ENCODE measurements at regions not wholly inside any gene's neighbourhood (a gene's known extent, or its start where the extent isn't known, plus 50 kb on each side); places are given as distances from the start of the nearest gene placed in this dataset.

- DNase-seq: no peak
Measured at GRCh38 chr5:57831090-57831489, 348.5 kb upstream of the ACTBL2 start.

GRCh38 chr5:57828221-57828620 lies 345.6 kb upstream of the ACTBL2 start:
- no peak for DNase-seq

DNA sequence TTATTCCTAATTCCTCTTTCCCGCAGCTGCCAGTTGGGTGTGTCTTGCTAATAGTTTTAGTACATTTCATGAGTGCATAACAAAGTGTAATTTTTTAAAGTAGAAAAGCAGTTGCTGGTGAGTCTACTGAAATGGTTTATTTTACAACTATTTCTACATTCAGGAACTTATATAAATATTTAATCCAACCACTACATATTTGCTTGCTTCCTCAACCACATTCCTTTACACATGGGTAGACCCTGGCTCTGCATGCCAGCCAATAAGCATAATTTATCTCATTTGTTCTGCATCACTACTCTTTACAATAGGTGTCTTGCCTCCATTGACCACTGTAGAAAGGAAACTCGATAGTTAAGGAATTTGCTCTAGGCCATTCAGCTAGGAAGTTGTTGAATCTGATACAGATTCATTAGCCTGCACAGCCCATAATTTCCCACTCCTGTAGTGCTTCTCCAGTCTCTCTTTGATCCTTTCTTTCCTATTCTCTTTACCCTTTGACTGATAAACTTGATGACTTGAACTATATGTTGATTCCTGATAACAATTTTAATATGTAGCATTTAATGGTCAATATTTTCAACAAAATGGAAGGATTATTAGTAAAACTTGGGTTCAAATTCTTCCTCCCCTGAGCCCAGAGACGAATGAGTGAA lies 342.5 kb upstream of the ACTBL2 start:
- DNase-seq: peak; percentile 69

- no peak for DNase-seq
Measured at GRCh38 chr5:57824623-57825022, 342.0 kb upstream of the ACTBL2 start.

GRCh38 chr5:57824047-57824446 lies 341.4 kb upstream of the ACTBL2 start:
- DNase-seq: no peak

GRCh38 chr5:57822651-57823050 lies 340.0 kb upstream of the ACTBL2 start:
- DNase-seq: no peak

DNA sequence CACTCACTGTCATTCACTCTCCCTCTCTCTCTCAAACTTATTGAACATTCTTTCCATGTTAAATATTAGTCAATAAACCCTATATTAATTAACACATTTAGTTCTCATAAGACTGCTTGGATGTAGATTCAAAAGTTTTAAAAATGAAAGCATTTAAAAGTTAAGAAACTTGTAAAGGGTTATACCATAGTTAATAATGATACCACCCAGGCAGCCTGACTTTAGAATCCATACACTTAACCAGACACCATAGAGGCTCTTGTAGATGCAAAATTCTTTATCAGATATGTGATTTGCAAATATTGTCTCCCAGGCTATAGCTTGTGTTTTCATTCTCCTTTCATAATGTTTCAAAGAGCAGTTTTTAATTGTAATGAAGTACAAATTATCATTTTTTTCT lies 335.8 kb upstream of the ACTBL2 start:
- no peak for DNase-seq

DNA sequence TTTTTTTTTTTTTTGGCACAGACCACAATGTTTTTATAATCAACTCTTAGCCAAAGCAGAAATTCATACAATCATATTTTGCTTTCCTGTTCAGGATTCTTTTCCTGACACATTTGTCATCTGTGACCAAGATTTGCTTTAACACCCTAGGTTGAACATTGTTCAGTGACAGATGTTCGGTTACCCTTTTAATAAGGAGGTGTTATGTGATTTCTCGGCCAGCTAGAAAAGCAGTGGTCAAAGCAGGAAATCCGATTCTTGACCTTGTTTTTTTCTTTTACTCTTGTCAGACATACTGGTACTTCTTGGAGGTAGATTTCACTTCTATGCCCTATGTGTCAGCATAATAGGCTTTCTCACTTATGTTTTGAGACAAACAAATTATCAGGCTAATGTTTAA lies 335.3 kb upstream of the ACTBL2 start:
- no peak for DNase-seq

DNA sequence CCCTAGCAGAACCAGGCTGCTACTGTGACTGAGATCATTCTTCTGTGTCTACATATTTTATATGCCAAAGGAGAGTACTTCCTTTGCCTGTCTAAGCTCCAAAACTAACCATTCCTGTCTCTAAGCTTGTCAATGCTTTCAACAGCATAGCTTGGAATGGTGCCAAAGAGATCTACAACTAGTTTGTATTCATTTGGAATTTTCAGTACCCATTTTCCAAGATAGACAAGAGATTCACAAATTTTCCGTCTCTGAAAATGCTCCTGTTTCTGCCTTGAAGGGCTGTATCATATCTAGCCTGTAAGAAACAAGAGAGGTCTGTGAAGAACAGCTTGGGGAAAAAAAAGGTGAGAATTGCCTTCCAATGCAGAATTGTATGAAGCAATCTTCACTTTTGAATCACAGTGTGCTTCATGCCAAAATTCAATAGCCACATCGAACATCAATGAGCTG lies 334.4 kb upstream of the ACTBL2 start:
- DNase-seq: no peak

DNA sequence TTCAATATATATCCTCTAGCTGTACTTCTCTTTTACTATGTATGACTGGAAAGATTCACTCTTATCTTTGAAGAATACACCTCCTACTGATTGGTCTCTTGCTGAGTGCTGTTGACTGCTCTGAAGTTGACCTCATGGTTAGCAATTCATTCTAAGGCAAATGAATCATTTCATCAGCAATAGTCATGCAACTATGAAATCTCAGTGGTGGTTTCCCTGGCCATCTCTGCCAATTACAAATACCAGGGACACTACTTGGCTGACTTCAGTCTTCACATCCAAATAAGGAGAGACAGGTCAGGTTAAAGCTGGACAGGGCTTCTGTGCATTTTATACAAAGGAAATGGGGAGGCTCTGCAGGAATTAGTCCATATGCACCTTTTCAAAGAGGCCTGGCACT lies 333.5 kb upstream of the ACTBL2 start:
- DNase-seq: no peak

DNA sequence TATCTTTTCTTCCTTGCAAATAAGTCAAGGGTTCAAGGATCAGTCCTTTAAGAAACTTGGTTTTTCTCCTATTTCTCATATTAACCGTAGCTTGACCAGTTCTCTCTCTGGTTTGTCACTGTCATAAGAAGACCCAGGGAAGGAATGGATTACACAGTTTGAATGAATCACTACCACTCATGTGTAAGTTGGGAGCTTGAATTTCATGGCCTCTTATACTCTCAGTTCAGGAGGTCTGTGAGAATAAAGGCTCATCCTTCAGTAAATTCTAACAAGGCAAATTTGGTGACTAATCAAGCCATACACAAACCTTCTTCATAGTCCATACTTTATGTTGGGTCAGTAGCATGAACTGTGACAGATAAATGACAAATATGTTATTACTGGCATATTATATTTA lies 323.1 kb upstream of the ACTBL2 start:
- no peak for DNase-seq

DNA sequence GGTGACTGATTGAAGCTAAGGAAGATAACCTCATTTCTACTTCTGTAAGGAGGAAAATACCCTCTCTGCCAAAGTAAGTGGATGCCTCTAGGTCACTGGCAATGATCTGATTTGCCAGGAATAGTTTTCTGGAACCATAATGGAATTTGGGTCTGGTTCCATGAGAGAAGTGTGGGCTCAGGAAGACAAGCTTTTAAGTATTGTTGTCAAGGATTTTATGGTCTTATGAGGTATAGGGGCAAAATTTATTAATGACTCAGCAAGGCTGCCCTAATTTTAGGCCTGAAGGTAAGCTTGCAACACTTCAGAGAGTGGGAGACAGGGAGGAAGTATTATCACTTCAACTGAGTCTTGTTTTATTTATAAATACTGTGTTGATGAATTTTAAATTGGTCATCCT lies 322.6 kb upstream of the ACTBL2 start:
- no peak for DNase-seq

DNA sequence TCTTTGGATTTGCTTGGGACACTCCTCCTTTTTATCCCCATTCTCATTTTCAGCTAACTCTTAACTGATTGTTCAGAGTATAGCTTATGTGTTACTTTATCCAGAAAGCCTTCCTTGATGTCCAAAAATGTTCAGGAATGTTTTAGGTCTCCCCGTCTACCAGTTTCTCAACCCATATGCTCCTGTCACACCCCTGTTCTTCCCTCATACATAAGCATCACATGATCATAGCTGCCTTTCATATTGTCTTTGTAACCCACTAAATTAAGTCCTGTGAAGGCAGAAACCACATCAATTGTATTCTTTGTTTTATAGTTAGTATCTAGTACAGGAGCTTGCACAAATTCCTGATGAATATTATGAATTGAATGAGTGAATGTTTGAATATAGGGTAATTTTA lies 321.9 kb upstream of the ACTBL2 start:
- DNase-seq: no peak

DNA sequence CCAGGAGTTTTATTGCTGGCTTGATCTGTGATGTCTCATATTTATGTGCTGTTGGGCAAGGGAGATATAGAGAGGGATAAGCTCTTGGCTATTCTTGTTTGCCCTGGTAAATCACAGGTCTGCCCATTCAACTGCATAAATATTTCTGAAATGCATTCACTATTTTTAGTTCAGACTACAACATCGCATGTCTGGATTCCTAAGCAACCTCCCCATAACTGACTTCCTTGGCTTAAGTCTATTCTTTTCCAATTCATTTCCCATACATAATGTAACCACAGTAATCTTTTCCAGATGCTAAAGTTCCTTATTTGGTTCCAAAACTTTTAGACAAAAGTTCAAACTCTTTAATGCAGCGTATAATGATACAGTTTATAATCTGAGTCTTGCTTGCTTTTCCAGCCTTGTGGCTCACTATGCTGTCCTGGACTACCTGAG lies 321.4 kb upstream of the ACTBL2 start:
- peak; percentile 66 for DNase-seq

DNA sequence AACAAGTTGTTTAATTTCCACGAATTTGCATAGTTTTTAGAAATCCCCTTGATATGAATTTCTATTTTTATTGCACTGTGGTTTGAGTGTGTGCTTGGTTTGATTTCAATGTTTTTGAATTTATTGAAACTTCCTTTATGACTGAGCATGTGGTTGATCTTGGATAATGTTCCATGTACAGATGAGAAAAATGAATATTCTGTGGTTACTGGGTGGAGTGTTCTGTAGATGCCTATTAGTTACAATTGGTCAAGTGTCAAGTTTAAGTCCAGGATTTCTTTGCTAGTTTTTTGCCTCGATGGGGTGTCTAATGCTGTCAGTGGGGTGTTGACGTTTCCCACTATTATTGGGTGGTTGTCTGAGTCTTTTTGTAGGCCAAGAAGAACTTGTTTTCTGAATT lies 319.5 kb upstream of the ACTBL2 start:
- DNase-seq: no peak

DNA sequence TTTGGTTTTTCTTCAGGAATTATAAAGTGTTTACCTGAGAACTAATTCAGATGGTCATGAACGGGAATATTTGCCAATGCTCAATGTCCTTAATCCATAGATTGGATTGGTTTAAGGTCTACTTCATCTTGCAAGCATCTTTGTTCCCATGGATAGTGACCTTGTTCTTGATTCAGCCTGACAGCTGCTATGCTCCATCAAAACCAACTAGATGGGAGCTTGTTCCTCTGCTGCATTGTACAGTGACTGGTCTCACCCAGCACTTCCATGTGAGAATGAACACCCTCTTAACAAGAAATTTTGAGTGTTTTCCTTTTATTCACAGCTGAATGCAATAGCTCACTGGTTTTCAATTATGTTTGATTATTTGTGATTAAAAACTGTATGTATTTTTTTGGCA lies 312.6 kb upstream of the ACTBL2 start:
- DNase-seq: no peak

- no peak for DNase-seq
Measured at GRCh38 chr5:57791875-57792274, 309.3 kb upstream of the ACTBL2 start.

DNA sequence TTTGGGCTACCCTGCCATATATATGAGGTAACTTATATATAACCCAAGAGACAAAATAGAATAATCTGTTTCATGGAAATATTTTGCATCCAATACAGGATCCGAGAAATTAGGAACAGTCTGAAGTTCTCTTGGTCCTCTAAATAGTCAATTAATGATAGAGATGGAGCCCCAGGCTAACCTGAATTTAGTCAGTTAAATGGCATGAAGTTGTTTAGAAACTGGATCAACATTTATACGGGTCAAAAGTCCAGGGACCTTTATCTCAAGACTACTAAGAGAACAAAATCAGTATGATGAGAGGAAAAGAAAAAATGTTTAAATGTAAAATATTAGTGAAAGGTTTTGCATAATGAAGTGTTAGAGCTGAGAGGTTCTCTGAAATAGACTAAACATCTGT lies 303.3 kb upstream of the ACTBL2 start:
- no peak for DNase-seq

DNA sequence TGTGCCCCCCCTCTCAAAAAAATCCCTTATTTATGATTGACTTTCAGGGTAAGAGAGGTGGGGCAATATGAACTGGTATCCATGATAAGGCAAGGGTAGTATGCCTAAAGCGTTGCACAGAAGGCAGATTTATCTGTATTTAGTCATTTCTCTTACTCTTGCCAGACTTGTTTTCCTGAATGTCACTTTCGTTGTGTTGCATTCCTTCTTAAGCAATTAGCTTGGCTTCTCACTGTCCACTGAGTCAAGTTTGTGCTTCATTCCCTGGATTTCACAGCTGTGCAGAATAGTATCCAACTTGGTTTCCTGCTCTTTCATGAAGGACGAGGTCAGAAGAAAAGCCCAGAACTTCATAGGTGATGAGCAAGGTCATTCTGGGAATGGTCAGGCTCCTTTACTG lies 301.5 kb upstream of the ACTBL2 start:
- DNase-seq: no peak

GRCh38 chr5:57783693-57784092 lies 301.1 kb upstream of the ACTBL2 start:
- DNase-seq: no peak

DNA sequence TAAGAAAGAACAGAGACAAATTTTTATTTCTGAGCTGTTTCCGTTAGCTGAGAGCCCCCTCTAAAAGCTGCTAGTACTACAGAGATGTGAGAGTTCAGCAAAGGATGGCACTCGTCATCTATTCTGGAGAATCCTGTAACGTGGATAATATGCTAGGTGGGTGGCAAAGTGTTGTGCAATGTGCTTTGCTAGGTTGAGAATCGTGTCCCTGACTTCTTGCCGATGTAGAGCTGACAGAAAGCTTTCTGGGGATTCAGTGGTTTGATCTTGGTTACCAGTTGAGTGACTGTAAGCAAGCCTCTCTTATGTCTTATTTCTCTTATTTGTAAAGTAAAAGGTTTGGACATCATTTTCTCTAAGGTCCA lies 298.3 kb upstream of the ACTBL2 start:
- no peak for DNase-seq

GRCh38 chr5:57780306-57780960 lies 297.8 kb upstream of the ACTBL2 start:
- DNase-seq: no peak

GRCh38 chr5:57779383-57780223 lies 297.0 kb upstream of the ACTBL2 start:
- peak; percentile 91 for DNase-seq

- DNase-seq: no peak
Measured at GRCh38 chr5:57778501-57779091, 296.0 kb upstream of the ACTBL2 start.
